Posterior vena cava (tissue), 2 donors: ENCODE measurements at regions not wholly inside any gene's neighbourhood (a gene's known extent, or its start where the extent isn't known, plus 50 kb on each side); places are given as distances from the start of the nearest gene placed in this dataset.

Source experiments
- DNase-seq: peaks from one replicate; pipeline ENCODE4 v3.0.0-alpha.2; 2020; ENCODE audit warnings: low spot score
- intact Hi-C, 2 donors: fragments of 100-400 bp; cut with DNase I; formaldehyde crosslinking; loops; one replicate each; pipeline versions ENCODE4 v1.14.1 to v1.14.2; 2022 to 2023
- donor health status: DM: yes; HTN: yes; CAD: no.
- donor health status: DM: yes; HTN: yes; CAD: no.

DNA sequence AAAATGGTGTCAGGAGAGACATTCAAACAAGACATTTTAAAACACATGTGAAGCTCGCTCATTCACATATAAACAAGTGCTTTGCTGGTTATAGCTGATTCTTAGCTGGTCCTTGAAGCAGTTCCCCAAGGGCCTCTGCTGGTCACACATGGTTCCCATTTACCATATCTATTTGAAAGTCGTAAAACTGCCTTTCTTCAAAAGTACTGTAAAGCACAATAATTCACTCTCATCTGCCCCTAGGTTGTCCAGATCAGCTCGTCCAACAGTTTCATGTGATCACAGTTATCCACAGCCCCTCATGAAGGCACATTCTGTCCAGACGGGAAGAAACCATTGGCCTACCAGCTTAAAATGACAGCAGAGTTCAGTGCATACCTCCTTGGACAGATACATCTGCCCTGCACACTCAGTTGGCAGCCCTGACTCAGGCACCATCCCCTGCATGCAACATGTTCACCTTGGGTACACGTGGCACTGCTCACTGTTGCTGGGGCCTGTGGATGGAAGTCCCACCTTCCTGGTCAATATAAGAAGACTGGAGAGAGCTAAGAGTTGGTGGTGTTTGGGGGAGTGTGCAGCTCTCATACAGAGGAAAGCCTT is 108.0 kb upstream of the HAAO start:
- no peak for DNase-seq
- intact Hi-C loops, result no loop called here

GRCh38 chr2:42897358-42897757 is 105.0 kb upstream of the HAAO start:
- intact Hi-C loops, result no loop called here
- DNase-seq, result no peak

- no peak for DNase-seq
- intact Hi-C loops, result no loop called here
These were observed 103.4 kb upstream of the HAAO start for GRCh38 chr2:42895791-42896135.

DNA sequence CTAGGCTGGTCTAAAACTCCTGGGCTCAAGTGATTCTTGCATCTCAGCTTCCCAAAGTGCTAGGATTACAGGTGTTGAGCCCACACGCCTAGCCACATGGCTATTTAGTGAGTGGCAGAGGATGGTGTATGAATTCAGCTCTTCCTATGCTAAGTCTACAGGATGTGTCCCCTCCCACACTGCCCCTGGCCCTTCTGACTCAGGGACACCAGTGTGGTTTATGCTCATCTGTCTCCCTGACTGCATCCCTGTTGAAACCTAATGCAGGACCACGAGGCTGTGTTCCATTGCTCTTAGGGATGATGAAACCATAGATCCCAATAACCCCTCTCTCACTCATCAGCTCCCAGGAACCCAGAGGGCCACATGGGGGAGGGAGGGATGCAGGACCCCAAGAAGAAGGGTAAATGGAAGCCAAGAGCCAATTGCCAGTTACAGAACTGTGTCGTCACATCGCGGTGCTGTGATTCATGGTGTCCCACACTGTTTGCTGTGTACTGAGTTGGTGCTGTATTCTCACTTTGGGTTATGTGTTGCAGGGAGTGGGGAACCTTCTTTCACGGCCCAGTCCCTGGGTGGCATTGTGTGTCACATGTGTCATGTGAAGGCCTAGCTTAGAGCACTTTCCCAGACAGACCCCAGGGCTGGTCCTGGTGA is 102.9 kb upstream of the HAAO start:
- no peak for DNase-seq
- intact Hi-C loops, result no loop called here

DNA sequence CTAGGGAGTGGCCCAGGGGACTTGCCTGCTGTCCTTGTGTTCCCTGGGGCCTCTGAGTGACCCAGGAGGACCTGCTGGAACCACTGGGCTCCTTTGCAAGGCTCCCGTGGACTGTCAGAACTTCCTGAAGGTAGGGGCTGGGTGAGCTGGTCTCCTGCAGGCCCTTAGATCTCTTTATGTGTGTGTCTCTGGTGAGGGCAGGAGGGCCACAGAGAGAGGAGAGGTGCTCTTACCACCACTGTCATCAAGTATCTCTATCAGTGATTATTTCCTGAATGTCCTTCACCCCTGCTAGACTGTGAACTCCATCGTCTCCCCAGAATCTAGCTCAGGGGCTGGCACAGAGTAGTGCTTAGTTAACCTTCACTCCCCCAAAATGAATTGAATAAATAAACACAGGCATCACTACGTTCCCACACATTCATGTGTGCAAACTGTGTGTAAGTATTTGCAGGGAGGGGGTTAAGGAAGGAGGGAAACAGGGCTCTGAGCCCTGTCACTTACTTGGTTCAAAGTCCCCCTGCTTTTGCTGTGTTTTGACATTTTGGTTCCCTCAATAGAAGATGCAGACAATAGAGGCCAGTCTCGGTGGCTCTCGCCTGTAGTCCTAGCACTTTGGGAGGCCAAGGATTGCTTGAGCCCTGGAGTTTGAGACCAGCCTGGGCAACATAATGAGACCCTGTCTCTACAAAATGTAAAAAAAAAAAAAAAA is 100.8 kb upstream of the HAAO start:
- no peak for DNase-seq
- intact Hi-C loops, result no loop called here

DNA sequence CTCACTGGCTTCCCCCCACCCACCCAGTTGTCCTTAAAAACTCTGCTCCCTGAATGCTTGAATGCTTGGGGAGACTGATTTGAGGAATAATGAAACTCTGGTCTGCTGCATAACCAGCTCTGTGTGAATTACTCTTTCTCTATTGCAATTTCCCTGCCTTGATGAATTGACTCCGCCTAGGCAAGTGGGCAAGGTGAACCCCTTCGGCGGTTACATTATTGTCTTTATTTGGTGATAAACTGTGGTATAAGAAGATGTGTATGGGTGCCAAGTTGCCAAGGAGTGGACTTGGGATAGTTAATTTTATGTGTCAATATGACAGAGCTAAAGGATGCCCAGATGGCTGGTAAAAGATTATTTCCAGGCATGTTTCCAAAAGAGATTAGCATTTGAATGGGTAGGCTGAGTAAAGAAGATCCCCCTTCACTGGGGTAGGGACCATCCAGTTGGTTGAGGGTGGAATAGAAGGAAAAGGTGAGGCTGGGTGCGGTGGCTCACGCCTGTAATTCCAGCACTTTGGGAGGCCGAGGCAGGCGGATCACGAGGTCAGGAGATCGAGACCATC is 98.5 kb upstream of the HAAO start:
- intact Hi-C loops, result no loop called here
- DNase-seq, result no peak

GRCh38 chr2:42888321-42889245 is 96.2 kb upstream of the HAAO start:
- intact Hi-C loops, result no loop called here
- DNase-seq, result no peak

DNA sequence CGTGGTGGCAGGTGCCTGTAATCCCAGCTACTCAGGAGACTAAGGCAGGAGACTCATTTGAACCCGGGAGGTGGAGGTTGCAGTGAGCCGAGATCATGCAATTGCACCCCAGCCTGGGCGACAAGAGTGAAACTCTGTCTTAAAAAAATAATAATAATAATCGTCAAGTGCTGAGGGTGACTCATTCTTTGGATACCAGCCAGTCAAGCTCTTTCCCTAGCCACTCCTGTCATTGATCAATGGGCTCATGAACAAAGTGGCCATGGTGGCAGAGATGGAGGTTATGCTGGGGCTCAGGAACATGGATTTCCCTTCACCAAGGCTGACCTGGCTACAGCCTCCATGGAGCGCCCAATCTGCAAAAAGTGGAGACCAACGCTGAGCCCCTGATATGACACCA is 94.5 kb upstream of the HAAO start:
- intact Hi-C loops, result no loop called here
- DNase-seq, result no peak

- intact Hi-C loops, result no loop called here
- no peak for DNase-seq
These were observed 90.4 kb upstream of the HAAO start for GRCh38 chr2:42882756-42883155.

DNA sequence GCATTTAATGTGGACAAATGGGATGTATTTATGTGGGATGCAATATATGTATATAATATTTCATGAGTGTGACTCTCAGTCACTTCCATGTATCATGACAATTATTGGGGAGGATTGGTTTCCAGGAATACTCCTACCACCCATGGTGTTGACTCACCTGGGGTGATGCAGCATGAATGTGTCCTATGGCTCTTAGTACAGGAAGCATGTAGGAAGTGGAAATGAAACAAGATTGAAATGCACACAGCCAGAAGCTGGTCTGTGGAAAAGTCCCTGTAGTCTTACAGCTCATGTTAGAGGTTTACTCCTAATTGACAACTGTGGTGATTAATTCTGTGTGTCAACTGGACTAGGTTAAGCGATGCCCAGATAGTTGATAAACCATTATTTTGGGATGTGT is 89.3 kb upstream of the HAAO start:
- DNase-seq, result no peak
- intact Hi-C loops, result no loop called here

DNA sequence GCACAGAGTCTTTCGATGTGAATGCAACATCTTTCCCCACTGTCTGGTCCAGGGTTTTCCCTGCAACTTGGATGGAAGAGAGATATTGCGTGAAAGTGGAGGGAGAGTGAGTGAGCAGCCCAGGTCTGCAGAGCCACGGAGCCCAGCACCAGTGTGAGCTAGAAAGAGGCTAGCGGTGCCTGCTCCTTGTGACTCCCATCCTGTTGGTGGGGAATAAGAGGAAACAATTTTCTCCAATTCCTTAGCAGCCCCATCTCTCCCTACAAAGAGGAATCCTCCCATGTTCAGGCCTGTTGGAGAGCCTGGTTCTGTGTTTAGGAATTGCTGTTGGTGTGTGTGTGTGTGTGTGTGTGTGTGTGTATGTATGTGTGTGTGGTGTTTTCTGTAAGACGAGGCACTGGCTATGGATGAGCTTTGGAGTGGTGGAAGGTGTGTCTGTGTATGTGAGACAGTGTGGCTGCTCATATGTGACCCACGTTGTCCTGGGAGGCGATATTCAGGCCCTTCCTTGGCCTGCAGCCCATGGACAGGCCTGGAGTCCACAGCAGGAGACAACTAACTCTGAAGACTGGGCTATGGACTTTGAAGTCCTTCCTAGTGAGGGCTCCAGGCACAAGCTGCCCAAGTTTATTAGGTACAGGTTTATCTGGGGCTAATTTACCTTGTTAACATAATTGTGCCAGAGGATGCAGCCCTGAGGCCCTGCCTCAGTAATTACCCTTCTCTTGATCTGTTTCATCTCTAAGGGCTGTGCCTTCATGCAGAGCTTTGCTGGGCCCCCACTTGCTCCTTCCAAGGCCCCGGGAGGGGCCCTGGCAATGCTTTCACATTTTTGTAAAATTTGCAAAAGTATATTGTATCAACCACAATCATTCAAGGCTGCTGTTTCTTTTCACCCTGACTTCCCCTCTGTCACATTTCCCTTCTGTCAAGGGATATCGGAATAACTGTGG is 88.6 kb upstream of the HAAO start:
- DNase-seq, result no peak
- intact Hi-C loops, result no loop called here

DNA sequence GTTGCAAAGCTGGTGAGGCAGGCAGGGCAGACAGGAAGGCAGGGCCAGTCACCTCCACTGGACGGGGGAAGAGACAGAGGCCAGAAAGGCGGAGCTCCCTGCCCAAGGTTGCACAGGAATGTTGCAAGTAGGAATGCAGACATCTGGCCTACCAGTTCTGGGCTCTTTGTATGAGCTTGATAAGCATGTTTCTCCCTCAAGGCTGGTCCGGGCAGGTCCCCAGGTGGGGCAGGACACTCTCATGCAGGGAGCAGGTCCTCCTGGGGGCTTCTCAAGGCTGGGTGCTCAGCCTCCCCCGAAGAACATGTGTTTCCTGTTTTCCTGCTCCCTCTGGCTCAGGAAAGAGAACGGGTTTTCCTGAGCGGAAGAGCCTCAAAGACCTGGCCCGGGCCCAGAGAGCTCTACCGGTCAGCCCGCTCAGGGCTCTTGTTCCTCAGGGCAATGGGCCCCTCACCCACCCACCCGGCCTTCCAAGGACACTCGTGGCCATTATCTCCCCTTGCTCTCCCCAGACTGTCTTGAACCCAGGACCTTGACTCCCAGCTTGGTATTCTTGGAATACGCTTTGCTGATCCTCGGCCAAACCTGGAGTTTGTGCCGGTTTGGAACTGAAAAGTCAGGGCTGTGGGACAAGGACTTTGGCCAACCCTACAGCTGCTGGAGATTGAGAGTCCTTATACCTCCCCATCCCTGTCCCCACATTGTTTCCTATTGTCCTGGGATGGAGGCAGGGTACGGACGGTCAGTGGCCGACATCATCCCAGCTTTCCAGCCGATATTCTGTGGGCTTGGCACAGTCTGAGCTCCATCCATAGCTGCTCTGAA is 87.7 kb upstream of the HAAO start:
- intact Hi-C loops, result loop anchor here in 1 of 2 donors (5.0 kb wide), 1 partner anchor 42 kb away; no protein-coding TSS in a partner anchor
- no peak for DNase-seq

- no peak for DNase-seq
- intact Hi-C loops, result loop anchor here in 1 of 2 donors (5.0 kb wide), 1 partner anchor 43 kb away; no protein-coding TSS in a partner anchor
These were observed 86.8 kb upstream of the HAAO start for GRCh38 chr2:42879121-42879705.

DNA sequence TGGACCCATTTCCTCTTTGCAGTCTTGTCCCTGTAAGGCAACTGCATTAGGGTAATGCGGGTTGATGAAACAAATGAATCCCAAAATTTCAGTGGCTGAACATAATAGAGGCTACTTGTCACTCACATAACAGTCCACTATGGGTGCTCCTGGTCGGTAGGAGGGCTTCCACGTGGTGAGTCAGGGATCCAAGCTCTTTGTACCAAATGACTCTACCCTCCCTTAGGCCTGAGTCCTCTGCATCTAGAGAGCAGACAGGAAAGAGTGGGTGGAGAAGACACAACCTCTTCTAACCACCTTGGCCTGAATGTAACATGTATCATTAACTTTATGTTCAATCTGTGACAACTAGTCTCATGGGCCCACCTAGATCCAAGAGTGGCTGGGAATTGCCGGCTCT is 86.2 kb upstream of the HAAO start:
- intact Hi-C loops, result loop anchor here in 1 of 2 donors (5.0 kb wide), 1 partner anchor 44 kb away; no protein-coding TSS in a partner anchor

DNA sequence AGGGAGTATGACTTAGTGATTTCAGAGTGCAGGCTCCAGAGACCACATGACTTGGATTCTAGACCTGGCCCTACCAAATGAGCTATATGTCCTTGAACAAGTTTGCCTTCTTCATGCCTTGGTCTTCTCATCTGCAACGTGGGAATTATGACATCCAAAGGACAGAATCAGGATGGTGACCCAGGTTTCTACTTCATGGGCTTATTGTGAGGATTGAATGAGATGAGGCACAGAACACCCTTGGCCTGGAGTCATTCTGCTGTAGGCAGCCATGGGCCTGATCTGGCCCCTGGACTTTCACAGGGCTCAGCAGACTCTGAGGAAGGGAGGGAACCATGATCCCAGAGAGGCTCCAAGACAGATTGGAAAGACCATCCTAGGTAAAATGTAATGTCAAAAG is 85.6 kb upstream of the HAAO start:
- intact Hi-C loops, result loop anchor here in 1 of 2 donors (5.0 kb wide), 1 partner anchor 44 kb away; no protein-coding TSS in a partner anchor
- no peak for DNase-seq

More for the DNA sequence above, 86.2 kb upstream of the HAAO start:
- no peak for DNase-seq

GRCh38 chr2:42877511-42877910 is 85.1 kb upstream of the HAAO start:
- intact Hi-C loops, result loop anchor here in 1 of 2 donors (5.0 kb wide), 1 partner anchor 45 kb away; no protein-coding TSS in a partner anchor
- DNase-seq, result no peak

DNA sequence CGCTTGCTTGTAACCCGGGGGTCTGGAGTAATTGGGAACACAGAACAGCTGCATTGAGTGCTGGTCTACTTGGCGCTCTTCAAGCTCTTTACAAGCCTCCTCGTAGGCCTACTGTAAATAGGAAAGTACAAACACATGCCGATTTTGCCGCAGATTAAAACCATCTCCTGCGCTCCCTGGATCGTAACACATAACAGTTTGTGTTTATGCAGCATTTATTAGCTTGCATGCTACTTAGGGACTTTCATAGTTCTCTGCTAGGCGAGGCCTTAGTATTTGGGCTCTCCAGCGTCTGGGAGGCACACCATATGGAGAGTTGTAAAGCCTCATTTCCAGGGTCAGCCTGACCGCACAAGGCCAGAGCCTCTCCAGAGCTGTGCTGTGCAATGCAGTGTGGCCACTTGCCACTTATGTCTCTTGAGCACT is 84.0 kb upstream of the HAAO start:
- DNase-seq, result no peak
- intact Hi-C loops, result loop anchor here in 1 of 2 donors (5.0 kb wide), 1 partner anchor 46 kb away; no protein-coding TSS in a partner anchor
